Erythroblast (primary cell): ENCODE measurements at regions not wholly inside any gene's neighbourhood (a gene's known extent, or its start where the extent isn't known, plus 50 kb on each side); places are given as distances from the start of the nearest gene placed in this dataset.

ENCODE experiments used
- DNase-seq, 2 experiments: peaks; one replicate each; lab custom pipeline; 2025; lab: John Stamatoyannopoulos, UW
- GATA1 ChIP-seq: IDR thresholded peaks from 2 replicates; pipeline ENCODE4 v1.6.1; 2011; ENCODE audit warnings: low read depth, mild to moderate bottlenecking, control low read depth, low read length, moderate library complexity
- POLR2A ChIP-seq: IDR thresholded peaks from 2 replicates; pipeline ENCODE4 v1.6.1; 2011; ENCODE audit warnings: mild to moderate bottlenecking, low read length

- no peak for DNase-seq
- TF ChIP-seq POLR2A (no peak), GATA1 (no peak)
These were observed 131.7 kb downstream of the CLCN4 start for GRCh38 chrX:10288373-10288975.

DNA sequence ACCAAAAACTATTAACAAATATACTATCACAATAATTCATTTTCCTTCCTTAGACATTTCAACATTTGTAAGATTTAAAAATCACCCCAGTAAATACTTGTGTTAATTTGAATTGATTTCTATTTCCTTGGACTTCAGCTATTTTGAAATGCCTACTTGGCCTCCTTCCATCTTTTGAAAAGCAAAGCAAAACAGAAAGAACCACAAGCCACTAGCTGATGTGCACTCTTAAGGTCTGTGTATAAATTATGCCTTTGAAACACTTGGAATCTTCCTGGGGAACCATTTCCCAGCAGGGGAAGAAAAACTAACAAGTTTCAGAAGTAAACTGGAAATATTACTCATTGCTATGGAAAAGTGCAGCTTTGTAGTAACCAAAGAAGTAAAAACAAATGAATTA, 139.8 kb downstream of the CLCN4 start:
- no peak for DNase-seq
- TF ChIP-seq GATA1 (no peak), POLR2A (no peak)

- TF ChIP-seq GATA1 = no peak
- no peak for TF ChIP-seq POLR2A
- no peak for DNase-seq
These were observed 153.7 kb downstream of the CLCN4 start for GRCh38 chrX:10310511-10310910.

- no peak for DNase-seq
- TF ChIP-seq GATA1 (no peak), POLR2A (no peak)
These were observed 157.8 kb downstream of the CLCN4 start for GRCh38 chrX:10314530-10315104.

- no peak for TF ChIP-seq POLR2A
- no peak for TF ChIP-seq GATA1
- no peak for DNase-seq
These were observed 168.8 kb downstream of the CLCN4 start for GRCh38 chrX:10325611-10326010.

DNA sequence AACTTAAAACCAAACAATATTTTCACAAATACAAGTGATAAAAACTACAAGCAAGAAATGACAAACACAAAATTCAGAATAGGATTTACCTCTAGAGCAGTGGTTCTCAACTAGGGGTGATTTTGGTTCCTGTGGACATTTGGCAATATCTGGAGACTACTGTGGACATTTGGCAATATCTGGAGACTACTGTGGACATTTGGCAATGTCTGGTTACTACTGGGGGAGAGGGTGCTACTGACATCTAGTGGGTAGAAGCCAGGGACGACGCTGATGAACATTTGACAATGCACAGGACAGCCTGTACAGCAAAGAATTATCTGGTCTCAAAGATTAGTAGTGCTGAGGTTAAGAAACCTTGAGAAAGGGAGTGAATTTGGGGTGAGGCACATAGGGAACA, 169.8 kb downstream of the CLCN4 start:
- DNase-seq = peak; percentile 0 to 1
- TF ChIP-seq POLR2A = no peak
- no peak for TF ChIP-seq GATA1

GRCh38 chrX:10327651-10328050, 170.9 kb downstream of the CLCN4 start:
- no peak for DNase-seq
- TF ChIP-seq GATA1 (no peak), POLR2A (no peak)

GRCh38 chrX:10329984-10330383, 173.2 kb downstream of the CLCN4 start:
- TF ChIP-seq POLR2A (no peak), GATA1 (no peak)
- no peak for DNase-seq

DNA sequence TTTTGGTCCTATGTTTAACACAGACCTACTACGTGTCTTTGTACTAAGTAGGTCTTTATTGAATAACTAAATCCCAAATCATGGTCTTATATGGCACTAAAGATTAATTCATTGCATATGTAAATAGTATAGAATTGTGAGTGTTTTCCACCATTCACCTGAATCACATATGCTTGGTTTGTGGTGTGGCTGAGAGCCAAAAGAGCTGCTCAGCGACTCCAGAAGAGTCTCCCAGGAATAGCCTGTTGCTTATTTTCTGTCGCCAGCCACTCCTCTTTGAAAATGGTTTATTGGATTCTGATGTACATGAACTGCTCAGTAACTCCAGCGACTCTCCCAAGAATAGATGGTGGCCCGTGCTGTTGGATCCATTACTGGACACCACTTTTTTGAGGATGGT, 184.5 kb downstream of the CLCN4 start:
- no peak for TF ChIP-seq GATA1
- TF ChIP-seq POLR2A = no peak
- no peak for DNase-seq

DNA sequence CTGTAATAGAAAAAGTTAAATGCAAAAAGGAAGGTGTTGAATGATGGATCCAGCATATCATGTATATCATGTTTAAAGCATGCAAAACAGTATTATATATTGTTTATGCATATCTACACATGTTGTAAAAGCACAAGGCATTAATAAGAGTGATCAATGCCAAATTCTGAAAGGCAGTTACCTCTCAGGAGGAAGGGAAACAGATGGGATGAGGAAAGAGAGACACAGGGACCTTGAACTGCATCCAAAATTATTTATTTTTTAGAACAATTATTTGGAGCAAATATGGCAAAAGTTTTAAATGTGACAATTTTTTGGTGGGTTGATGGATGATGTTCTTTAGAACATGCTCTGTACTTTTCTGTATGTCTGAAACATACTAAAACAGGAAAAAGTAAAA, 193.4 kb downstream of the CLCN4 start:
- DNase-seq = no peak
- TF ChIP-seq GATA1 = no peak
- TF ChIP-seq POLR2A = no peak

- no peak for DNase-seq
- no peak for TF ChIP-seq POLR2A
- TF ChIP-seq GATA1 = no peak
These were observed 194.2 kb downstream of the CLCN4 start for GRCh38 chrX:10350981-10351380.

DNA sequence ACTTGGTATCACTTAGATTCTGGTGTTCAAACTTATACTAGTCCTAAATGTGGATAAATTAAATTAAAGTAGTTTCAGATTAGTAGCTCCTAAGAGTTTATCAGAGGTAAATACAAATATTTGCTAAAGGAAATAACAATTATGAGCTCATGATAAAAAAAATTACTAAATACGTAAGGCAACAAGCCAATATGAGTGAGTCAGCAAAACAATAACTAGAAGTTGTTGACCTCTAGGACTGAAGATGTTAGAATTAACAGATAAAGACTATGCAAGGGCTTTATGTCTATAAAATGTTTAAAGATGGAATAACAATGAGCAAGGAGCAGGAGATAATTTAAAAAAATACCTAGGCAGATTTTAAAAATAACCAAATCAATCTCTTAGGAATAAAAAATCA, 195.8 kb downstream of the CLCN4 start:
- peak in 1 of 2 experiments; percentile 6 for DNase-seq
- no peak for TF ChIP-seq GATA1
- no peak for TF ChIP-seq POLR2A

DNA sequence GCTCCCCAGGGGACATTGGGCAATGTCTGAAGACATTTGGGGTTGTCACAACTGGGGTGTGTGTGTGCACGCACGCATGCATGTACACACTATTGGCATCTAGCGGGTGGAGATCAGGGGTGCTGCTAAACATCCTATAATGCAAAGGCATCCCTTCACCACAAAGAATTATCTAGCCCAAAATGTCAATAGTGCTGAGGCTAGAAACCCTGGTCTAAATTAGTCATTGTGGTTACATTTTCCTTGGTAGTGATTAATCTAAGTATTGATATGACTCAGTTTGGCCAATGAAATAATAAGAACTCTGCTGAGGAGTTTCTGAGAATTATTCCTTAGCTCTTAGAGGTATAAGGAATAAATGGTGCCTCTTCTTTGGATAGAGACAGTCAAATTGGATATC, 200.2 kb downstream of the CLCN4 start:
- no peak for DNase-seq
- TF ChIP-seq POLR2A = no peak
- TF ChIP-seq GATA1 = no peak

GRCh38 chrX:10358958-10359357, 202.2 kb downstream of the CLCN4 start:
- no peak for DNase-seq
- no peak for TF ChIP-seq POLR2A
- TF ChIP-seq GATA1 = no peak

GRCh38 chrX:10360116-10360515, 203.3 kb downstream of the CLCN4 start:
- DNase-seq = no peak
- TF ChIP-seq POLR2A (no peak), GATA1 (no peak)
